ENCODE measurements at regions not wholly inside any gene's neighbourhood (a gene's known extent, or its start where the extent isn't known, plus 50 kb on each side); places are given as distances from the start of the nearest gene placed in this dataset.

DNA sequence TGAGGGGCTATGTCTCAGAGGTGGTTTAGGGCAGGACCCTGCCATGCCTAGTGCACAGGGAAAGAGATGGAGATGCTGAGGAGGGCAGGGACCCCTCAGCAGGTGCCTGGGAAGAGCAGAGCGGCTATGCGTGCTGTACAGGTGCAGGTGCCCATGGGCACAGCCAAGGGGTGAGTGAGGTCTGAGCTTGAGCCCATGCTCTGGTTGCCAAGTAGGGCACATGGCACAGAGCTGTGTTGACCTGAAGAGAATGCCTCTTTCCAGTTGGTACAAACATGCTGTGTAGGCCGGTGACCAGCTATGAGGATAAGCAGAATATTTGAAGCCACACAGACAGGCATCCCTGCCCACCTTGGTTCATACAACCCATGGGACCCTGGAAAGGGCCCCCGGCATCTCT is 65.8 kb upstream of the NECTIN1 start:
- no peak for DNase-seq (ENCODE audit: low spot score)
- intact Hi-C loops (cut with DNase I): no loop called here

DNA sequence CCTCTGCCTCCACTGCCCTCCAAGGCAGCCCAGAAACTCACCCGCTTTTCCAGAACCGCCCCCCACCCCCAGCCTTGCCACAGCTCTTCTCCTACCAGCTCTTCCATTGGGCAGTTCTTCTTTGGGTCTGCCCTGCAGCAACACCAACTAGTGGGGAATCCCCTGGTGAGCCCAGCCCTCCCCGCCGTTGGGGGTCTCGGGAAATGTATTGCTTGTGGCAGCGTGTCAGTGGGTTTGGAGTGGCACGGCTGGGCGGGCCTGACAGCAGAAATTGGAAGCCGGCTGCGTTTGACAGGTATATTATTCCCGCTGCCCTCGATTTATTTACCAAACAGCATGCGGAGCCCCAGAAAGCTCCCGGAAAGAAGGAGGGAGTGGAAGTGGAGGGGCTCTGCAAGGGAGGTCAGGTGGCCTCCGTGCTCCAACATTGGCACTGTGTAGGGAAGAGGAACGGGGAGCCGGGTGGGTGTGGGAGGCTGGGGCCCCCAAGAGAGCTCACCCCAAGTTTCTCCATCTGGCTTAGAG is 65.2 kb upstream of the NECTIN1 start:
- intact Hi-C loops (cut with DNase I): no loop called here
- no peak for DNase-seq (ENCODE audit: low spot score)

DNA sequence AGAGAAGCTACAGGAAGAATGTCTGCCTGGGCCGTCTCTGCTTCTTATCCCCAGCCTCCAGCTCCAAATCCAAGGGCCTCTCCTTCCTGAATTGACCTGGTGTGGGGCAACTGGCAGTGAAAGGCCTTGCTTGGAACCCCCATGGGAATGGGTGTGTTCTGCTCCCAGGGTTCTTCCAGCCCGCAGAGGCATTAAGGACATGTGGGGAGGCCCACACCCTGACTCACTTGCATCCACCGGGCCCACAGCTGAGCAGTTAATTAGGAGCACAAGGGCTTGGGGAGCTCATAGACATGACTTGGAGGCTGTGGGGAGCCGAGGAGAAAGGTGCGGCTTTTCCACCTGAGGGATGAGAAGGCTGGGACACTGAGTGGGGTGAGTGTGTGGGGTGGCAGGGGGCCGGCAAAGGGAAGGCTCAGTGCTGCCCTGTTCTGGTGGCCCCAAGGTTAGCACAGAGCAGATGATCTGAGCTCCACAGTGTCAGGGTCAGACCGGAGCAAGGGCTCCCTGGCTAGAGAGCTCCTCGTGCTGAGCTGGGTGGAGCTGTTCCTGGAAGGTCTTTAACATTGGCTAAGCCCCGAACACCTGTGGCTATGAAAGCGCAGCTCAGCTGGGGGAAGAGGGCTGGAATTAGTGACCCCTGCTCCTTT is 64.5 kb upstream of the NECTIN1 start:
- DNase-seq (ENCODE audit: low spot score): no peak

DNA sequence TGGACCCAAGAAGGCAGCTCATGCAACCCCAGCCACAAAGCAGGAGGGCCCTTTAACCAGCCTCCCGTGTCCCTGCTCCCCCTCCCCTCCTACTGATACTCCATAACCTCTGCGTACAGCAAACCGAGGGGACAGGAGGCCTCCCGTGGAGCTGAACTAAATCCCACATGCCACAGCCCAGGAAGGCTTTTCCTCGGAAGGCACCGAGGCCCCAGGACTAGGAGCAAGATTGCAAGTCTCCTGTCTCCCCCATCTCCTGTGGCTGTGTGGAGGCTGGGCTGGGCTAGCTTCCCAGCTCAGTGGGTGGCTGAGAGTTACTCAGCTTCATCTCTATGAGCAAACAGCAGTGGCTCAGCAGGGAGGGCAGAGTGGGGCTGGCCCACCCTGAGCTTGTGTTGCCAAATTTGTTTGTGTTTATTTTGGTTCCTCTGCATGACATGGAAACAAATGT is 62.7 kb upstream of the NECTIN1 start:
- intact Hi-C loops (cut with DNase I): no loop called here

More for the DNA sequence above, 64.5 kb upstream of the NECTIN1 start:
- intact Hi-C loops (cut with DNase I): no loop called here

DNA sequence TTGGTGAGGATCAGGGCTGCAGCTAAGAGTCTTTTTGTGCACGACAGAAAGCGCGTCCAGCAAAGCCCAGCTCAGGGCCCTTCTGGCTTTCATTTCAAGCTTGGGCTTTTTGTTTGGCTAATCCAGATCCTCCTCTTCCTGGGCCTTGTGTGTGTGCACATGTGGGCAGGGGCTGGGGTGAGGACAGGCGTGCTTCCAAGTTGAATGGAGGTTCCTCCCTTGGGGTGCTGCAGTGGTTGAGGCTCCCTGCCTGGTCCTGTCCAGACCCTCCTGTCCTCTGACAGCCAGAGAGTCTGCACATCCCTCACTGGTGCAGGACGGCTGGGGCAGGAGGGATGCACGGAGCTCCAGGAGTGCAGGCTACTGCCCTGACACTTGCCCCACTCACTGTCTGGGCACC is 62.0 kb upstream of the NECTIN1 start:
- no peak for DNase-seq (ENCODE audit: low spot score)

More for the DNA sequence above, 62.7 kb upstream of the NECTIN1 start:
- no peak for DNase-seq (ENCODE audit: low spot score)

DNA sequence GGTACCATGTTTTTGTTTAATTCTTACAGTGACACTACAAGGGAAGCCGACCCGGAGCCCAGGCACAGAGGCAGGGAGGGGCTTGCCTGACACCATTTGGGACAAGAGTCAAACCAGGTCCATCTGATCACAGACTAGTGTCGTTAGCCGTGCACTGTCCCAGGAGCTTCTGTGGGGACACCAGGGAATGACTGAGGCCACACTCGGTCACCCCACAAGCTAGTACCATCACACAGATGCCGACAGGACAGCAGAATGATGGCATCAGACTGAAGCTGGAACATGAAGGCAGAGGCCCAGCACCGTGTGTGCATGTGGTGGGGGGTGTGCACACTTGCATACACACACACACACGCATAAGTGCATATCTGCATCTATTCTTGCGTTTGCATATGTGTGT is 61.5 kb upstream of the NECTIN1 start:
- no peak for DNase-seq (ENCODE audit: low spot score)
- intact Hi-C loops (cut with DNase I): no loop called here

More for the DNA sequence above, 62.0 kb upstream of the NECTIN1 start:
- intact Hi-C loops (cut with DNase I): no loop called here

DNA sequence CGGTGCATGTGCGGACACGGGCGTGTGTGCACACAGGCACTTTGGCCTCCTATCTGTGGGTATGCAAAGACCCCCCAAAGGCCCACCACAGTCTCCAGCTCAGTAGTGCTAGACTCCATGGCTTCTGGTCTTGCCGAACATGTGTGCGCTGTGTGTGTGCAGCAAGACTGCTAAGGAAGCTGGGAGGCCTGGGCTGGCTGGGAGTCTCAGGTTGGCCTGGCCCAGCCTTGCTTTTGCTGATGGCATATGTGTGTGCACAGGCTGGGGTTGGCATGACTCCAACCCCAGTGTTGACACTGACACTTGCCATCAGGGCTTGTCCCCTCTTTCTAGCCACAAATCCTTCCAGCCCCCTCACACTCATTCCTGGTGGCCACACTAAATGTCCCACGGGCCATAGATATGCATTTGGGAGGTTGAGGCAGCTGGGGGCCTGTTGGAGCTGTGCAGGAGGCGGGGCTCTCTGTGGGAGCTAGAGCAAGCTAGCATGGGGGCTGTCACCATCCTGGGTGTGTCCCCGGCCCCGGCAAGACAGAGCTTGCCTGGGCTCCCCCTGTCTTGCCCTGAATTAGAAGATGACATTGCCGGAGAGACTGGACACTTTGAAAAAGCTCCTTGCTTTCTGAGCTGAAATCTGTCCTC is 60.9 kb upstream of the NECTIN1 start:
- intact Hi-C loops (cut with DNase I): no loop called here
- DNase-seq (ENCODE audit: low spot score): no peak

DNA sequence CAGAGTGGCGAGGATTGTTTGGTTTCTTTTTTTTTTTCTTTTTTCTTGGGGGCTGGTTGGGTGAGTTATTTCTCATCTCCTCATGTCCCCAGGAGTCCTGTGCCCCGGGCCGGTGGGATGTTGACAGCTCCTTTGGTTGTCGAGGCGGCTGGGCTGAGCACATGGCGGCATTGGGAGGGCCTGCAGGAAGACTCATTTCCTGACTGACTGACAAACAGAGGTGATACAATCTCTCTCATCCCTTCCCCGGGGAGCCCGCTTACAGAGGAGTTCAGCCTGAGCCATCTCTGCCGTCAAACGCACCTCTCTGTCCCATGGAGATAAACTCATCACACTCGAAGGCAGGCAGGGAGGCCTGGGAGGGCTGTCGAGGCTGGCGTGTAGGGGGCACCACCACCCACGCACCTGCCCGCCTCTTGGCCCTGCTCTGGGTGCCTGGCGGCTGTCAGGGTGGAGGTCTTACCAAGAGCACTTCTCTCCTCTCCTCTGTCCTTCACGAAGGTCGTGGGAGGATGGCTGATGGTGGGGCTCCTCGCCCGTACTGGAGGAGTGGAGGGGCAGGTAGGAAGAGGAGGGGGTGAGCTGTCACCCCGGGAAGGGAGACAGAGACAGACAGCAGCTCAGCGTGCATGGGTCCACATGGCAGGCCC is 60.0 kb upstream of the NECTIN1 start:
- no peak for DNase-seq (ENCODE audit: low spot score)
- intact Hi-C loops (cut with DNase I): no loop called here

DNA sequence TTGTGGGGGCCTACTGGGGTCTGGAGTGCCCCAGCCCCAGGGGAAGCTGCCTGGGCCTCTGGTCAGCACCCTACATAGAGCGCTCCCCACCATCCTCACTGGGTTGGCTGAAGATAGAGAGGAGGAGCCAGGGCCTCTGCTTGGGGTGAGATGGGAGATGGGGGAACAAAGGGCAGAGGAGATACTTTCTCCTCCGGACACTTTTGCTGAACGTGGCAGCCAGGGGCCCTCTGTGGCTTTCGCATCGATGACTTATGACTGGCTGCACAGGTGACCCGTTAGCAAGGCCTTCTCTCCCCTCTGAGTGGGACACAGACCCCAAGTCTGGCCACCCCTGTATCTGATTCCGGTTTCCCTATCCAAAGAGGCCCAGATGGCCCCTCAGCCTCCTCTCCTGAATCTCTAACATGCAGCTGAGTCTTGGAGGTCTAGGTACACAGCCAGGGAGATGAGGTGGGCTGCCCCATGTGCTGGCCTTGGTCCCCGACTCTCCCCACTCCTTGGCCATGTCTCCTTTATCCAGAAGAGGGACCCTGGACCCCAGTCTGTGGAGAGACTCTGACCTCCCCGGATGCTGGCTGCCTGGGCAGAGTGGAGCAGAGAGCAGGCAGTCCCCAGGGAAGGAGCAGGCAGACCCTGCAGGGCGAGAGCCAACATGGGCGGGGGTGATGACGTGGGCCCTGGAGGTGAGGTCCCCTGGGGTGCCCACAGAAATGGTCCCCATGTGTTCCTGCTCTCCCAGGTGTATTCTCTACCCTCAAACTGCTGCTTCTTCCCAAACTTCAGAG is 59.3 kb upstream of the NECTIN1 start:
- DNase-seq (ENCODE audit: low spot score): no peak
- intact Hi-C loops (cut with DNase I): no loop called here

DNA sequence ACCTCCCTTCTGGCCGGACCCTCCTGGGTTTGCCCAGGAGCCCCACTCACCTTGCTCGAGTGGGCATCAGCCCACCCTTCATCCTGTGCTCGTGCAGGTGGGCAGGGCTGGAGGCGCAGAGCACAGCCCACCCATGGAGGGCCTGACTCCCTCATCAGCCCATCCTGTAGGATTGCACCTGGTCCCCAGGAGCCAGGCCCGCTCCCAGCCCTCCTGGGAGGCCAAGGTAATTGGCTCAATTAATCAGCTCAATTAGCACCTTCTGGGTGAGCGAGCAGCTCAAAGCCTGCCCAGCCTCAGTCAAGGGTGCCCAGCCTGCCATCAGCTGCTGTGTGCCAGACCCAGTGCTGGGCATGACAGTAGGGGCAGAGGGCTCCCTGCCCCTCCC is 58.1 kb upstream of the NECTIN1 start:
- no peak for DNase-seq (ENCODE audit: low spot score)
- intact Hi-C loops (cut with DNase I): no loop called here

DNA sequence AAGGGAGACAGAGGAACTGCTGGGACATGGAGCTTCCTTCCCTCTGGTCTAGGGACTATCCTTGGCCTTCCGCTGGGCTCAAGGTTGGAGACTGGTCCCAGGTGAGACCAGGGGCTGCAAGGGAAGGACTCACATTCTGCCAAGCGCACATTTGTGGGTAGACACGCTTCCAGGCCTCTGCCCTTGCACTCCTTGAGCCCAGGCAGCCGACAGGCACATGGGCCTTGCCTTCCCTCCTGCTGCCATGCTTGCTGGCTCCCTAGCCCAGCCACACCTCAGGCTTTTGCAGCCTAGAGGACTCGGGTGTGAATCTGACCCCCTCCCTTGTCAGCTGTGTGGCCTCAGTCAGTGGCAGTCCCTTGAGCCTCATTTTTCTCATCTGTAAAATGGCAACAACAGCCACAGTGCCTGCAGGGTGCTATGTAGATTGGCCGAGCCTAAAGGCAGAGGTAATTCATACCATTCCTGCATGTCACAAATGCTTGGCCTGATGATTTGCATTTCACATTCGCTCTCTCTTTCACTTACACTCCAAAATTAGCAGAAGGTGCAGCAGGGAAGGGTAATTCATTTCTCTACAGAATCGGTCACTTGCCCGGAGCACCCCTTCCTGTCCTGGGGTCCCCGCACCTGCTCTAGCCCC is 57.6 kb upstream of the NECTIN1 start:
- no peak for DNase-seq (ENCODE audit: low spot score)
- intact Hi-C loops (cut with DNase I): no loop called here

DNA sequence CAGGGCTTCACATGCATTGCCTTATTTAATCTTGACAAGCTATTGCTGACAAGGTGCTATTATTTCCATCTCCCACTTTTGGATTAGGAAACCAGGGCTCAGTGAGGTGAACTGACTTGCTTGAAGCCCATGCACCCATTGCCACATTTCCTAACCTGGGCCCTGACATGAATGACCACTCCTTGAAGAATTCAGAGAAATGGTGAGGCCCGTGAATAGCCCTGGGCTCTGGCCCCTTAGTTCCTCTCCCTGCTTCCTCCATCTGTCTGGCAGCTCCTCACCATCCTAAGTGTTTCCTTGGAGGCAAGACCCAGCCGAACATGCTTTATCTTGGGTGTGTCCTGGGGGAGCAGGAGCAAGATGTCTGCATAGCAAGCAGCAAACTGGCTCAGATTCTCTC is 56.1 kb upstream of the NECTIN1 start:
- intact Hi-C loops (cut with DNase I): no loop called here
- no peak for DNase-seq (ENCODE audit: low spot score)

DNA sequence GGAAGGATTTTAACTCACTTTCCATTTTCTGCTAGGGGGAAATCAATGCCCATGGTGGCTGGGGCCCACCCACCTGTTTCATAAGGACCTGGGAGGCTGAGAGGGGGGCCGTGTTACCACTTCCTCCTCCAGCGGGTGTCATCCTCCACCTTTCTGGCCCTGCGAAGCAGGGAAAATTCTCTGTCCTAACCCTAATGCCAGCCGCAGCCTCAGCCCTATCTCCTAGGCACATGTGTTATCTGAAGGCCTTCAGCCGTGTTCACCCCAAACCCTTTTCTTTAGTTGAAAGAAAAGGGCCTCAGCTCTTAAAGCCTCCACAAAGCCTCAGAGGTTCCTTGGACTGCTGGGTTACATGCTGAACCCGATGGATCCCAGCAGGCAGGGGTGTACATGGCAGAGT is 55.4 kb upstream of the NECTIN1 start:
- intact Hi-C loops (cut with DNase I): no loop called here

DNA sequence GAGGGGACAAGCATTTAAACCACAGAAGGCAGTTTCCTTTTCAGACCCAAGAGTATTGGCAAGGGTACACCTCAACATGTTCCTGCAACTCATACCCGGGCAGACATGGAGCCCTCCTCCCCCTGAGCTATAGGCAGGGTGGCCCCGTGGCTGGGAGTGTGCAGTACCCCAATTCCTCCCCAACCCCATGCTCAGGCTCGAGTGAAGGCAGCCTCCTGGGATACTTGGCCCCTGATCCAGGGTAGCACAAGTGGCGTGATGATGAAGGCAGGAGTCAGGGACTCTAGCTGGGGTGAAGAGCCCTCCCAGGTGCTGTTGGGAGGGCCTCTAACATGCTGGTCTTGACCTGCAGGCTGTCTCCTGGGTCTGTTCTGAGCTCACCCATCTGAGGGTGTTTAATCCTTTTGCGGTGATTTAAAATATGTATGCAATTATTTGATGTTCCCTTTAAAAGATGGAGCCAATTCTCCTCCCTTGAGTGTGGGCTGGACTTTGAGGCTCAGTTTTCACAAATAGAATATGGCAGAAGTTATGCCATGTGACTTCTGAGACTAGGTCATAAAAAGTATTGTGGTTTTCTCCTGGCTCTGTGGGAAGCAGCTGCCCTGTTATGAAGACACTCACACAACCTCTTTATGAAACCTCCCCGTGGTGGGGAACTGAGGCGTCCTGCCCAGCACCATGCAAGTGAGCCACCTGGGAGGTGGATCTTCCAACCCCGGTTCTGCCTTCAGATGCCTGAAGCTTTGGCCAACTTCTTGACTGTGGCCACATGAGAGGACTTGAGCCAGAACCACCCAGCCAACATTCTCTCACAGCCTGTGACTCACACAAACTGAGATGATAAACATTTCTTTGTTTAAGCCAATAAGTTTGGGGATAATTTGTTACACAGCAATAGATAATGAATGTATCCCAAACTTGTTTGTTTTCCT is 54.7 kb upstream of the NECTIN1 start:
- no peak for DNase-seq (ENCODE audit: low spot score)
- intact Hi-C loops (cut with DNase I): no loop called here

More for the DNA sequence above, 55.4 kb upstream of the NECTIN1 start:
- no peak for DNase-seq (ENCODE audit: low spot score)

DNA sequence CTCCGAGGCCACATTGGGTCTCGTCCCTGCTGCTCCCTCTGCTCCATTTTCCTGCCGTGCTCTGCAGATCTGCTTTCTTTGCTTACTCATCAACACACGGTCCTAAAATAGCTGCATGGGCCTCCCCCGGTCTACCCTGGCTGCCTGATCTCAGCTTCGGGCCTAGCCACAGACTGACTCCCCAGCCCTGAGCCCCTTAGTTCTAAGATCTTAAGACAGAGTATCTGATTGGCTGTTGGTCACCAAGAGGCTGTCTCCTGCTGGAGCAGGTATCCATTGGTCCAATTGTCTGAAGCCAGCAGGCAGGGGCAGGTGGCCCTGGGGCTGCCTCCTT is 53.7 kb upstream of the NECTIN1 start:
- no peak for DNase-seq (ENCODE audit: low spot score)
- intact Hi-C loops (cut with DNase I): no loop called here

DNA sequence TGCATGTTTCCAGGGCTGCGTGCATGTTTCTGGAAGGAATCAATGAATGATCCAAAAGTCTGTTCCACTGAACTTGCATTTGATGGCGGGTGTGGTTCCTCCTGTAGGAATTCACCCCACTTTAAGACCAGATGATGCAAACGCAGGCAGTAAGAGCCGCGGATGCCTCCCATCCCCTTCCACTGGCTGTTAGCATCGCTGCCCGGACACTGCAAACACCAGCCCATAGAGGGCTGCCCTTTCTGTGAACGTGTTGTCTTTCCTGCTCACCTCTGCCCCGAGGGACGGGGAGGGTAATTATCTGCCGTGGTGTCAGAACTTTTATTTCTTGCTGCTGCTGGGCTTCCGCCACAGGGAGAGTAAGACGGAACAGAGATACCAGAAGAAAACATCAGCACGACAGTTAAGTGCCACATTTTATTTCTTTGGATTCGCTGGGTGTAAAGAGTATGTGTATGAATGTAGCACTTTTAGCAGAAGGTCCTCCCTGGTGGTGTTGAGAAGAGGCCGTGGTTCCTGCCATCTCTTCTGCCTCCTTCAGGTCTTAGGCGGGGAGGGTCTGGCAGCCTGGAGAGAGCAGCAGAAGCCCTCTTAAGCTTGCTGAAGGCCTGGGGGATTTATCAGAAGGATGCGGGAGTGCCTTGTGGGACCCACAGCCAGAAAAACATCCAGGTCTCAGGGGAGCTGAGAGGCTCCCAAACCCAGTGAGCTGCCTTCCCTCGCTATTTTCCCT is 53.2 kb upstream of the NECTIN1 start:
- intact Hi-C loops (cut with DNase I): no loop called here
- no peak for DNase-seq (ENCODE audit: low spot score)

DNA sequence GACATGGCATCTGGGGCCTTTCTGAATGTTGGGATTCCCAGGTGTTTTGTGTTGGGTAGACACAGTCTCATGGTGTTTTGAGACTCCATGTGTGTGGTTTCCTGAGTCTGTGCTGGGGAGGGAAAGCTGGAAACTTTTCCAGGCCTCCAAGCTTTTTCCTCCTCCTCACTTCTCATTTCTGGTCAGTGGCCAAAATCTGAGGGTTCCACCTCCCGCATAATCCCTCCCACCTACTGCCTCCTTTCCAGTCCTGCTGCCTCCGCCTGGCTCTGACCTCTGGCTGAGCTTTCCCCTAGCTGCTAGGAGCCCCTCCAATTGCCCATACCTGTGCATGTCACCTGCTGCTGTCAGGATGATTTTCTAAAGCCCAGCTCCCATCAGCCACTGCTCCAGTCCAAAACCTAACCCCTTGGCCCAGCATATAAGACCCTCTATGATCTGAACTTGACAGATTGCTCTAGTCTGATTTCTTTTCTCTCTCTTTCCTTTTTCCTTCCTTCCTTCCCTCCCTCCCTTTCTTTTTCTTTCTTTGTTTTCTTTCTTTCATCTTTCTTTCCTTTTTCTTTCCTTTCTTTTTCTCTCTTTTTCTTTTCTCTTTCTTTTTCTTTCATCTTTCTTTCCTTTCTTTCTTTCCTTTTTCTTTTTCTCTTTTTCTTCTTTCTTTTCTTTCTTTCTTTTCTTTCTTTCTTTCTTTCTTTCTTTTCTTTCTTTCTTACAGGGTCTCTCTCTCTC is 51.4 kb upstream of the NECTIN1 start:
- DNase-seq (ENCODE audit: low spot score): no peak
- intact Hi-C loops (cut with DNase I): no loop called here
